Right hindlimb (tissue), 1 donor: ENCODE measurements at regions not wholly inside any gene's neighbourhood (a gene's known extent, or its start where the extent isn't known, plus 50 kb on each side); places are given as distances from the start of the nearest gene placed in this dataset.
"Not testable (repeated sequence)": the region's sequence is repeated elsewhere in the genome, so short reads cannot be mapped to it uniquely, and the experiment has no call there.

Source experiments
- DNase-seq: peaks from one replicate; pipeline ENCODE4 v3.0.0-alpha.2; 2018

GRCh38 chr5:67619636-67620035, 423.0 kb upstream of the CD180 start:
- no peak for DNase-seq

- DNase-seq: no peak
These were observed 422.6 kb upstream of the CD180 start for GRCh38 chr5:67619235-67619634.

GRCh38 chr5:67617051-67617450, 420.5 kb upstream of the CD180 start:
- DNase-seq: no peak

- DNase-seq: no peak
These were observed 416.4 kb upstream of the CD180 start for GRCh38 chr5:67612961-67613360.

GRCh38 chr5:67610186-67610912, 413.8 kb upstream of the CD180 start:
- no peak for DNase-seq

GRCh38 chr5:67607958-67608357, 411.4 kb upstream of the CD180 start:
- no peak for DNase-seq

GRCh38 chr5:67606586-67606947, 410.0 kb upstream of the CD180 start:
- DNase-seq: no peak

GRCh38 chr5:67605730-67606585, 409.4 kb upstream of the CD180 start:
- no peak for DNase-seq

- no peak for DNase-seq
These were observed 394.9 kb upstream of the CD180 start for GRCh38 chr5:67591491-67591890.

GRCh38 chr5:67588389-67588788, 391.8 kb upstream of the CD180 start:
- DNase-seq: no peak

- no peak for DNase-seq
These were observed 384.6 kb upstream of the CD180 start for GRCh38 chr5:67581203-67581602.

- no peak for DNase-seq
These were observed 381.4 kb upstream of the CD180 start for GRCh38 chr5:67578011-67578410.

GRCh38 chr5:67577424-67577823, 380.8 kb upstream of the CD180 start:
- no peak for DNase-seq

- DNase-seq: no peak
These were observed 379.5 kb upstream of the CD180 start for GRCh38 chr5:67576112-67576511.

- DNase-seq: no peak
These were observed 378.5 kb upstream of the CD180 start for GRCh38 chr5:67575087-67575486.

GRCh38 chr5:67561151-67561932, 364.7 kb upstream of the CD180 start:
- no peak for DNase-seq

GRCh38 chr5:67552773-67553172, 356.2 kb upstream of the CD180 start:
- DNase-seq: no peak

GRCh38 chr5:67549947-67550346, 353.3 kb upstream of the CD180 start:
- DNase-seq: no peak

- DNase-seq: no peak
These were observed 352.7 kb upstream of the CD180 start for GRCh38 chr5:67549296-67549618.

GRCh38 chr5:67548520-67549295, 352.1 kb upstream of the CD180 start:
- DNase-seq: no peak

- no peak for DNase-seq
These were observed 351.1 kb upstream of the CD180 start for GRCh38 chr5:67547682-67548081.

GRCh38 chr5:67544942-67545341, 348.3 kb upstream of the CD180 start:
- DNase-seq: not testable (repeated sequence)

GRCh38 chr5:67543720-67544270, 347.2 kb upstream of the CD180 start:
- DNase-seq: peak; percentile 30
